ENCODE measurements at regions not wholly inside any gene's neighbourhood (a gene's known extent, or its start where the extent isn't known, plus 50 kb on each side); places are given as distances from the start of the nearest gene placed in this dataset.

DNA sequence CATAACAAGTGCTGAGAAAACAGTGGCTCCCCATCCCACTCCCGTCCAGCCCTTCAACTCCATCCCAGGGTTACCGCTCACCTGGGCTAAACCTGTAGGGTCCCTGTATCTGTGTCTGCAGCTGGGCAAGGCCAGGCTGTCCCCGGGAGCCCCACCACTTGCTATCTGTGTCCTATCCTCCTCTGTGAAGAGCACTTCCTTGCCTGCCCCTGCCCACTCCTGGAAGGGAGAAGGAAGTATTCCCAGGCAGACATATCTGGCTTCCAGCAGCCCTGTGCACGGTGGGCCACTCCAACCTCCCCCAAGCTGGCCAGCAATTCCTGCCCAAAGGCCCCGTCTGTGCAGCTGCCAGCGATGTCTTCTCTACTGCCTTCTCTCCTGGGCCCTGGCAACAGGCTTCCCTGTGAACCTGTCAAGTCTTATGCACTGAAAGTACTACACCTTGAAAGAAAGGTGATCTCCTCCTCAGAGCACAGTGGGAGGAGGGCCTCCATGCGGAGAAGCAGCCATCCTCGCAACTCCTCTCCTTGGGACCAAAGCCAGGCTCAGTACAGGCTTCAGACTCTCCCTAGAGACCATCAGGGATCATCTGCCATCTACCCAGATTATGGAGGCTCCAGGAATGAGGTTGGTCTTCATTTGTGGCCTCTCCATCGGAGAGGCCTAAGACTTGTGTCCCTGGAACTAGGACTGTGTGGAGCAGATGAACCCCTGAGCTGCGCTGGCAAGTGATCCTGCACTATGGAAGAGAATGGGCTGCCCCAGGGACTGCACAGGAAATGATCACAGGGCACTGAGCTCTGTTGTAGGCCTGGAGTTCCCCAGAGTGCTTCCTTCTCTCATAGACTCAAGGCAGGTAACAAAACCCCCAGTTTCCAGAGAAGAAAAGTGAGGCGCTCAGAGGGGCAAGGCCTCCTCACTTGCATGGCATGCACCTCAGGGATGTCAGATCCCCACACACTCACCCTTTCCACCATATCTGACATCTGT, 663.6 kb downstream of the BCL11B start:
- H3K9me3 ChIP-seq (ENCODE audit: control insufficient read depth in 2 of 3, insufficient read depth in 1 of 3, low read length in 3 of 3), result no peaks in the 10 kb centered on the region
- H3K36me3 ChIP-seq (ENCODE audit: control insufficient read depth in 2 of 3, insufficient read depth in 3 of 3, low read length in 3 of 3), result no peaks in the 10 kb centered on the region
- intact Hi-C loops (cut with DNase I), result no loop called here
- TF ChIP-seq, protein P1, sequence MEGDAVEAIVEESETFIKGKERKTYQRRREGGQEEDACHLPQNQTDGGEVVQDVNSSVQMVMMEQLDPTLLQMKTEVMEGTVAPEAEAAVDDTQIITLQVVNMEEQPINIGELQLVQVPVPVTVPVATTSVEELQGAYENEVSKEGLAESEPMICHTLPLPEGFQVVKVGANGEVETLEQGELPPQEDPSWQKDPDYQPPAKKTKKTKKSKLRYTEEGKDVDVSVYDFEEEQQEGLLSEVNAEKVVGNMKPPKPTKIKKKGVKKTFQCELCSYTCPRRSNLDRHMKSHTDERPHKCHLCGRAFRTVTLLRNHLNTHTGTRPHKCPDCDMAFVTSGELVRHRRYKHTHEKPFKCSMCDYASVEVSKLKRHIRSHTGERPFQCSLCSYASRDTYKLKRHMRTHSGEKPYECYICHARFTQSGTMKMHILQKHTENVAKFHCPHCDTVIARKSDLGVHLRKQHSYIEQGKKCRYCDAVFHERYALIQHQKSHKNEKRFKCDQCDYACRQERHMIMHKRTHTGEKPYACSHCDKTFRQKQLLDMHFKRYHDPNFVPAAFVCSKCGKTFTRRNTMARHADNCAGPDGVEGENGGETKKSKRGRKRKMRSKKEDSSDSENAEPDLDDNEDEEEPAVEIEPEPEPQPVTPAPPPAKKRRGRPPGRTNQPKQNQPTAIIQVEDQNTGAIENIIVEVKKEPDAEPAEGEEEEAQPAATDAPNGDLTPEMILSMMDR (IDR thresholded peaks at IDR 0.05; ENCODE audit: borderline replicate concordance, extremely low read depth, insufficient read depth), result no peak
- H3K4me1 ChIP-seq (ENCODE audit: control insufficient read depth in 2 of 3, insufficient read depth in 2 of 3, low read depth in 1 of 3, low read length in 3 of 3), result no peaks in the 10 kb centered on the region
- no peaks in the 10 kb centered on the region for H3K27me3 ChIP-seq (ENCODE audit: control insufficient read depth, insufficient read depth, low read length)
- DNase-seq (no peak), FAIRE-seq (no peak)
- no peak overlapping the region for H3K9ac ChIP-seq (ENCODE audit: low read length in 3 of 3)
- H3K27ac ChIP-seq (ENCODE audit: low read depth in 2 of 2, low read length in 2 of 2), result no peak overlapping the region
- H3K4me3 ChIP-seq (ENCODE audit: low read length in 3 of 3), result no peak overlapping the region

DNA sequence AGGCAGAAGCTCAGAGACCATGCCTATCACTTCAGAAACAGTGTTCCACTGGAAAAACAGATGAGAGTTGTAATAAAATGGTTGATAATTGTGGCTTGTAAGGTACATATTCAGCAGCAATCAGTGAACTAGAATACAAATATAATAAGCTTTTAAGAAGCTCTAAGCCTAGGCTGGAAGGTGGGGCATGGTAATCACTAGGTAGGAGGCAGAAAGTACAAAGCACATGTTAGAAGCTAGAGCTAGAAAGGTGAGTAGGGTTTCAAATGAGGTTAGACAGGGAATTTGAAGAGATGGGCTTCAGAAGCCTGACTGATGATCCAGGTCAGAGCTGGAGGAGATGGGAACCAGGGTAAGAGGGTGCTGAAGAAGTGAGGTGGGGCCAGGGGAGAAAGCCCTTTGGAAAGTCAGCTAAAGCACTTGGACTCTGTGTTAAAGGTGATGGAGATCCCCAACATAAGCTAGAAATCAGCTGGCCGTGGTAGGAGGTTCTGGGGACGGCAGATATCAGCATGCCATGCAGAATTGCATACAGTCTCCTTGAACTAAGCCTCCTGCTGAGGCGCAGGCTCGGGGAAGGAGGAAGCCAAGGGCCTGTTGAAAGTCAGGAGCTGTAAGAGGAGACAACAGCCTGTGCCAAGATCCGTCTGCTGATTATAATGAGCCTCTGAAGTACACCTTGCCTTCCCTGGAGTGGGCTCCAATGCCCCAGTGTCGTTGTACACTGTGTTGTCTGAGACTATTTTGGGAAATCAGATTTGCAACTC, 659.4 kb downstream of the BCL11B start:
- intact Hi-C loops (cut with DNase I), result no loop called here
- Histone ChIP-seq H3K36me3 (ENCODE audit: control insufficient read depth in 2 of 3, insufficient read depth in 3 of 3, low read length in 3 of 3) (no peaks in the 10 kb centered on the region), H3K27ac (ENCODE audit: low read depth in 2 of 2, low read length in 2 of 2) (no peak overlapping the region), H3K9me3 (ENCODE audit: control insufficient read depth in 2 of 3, insufficient read depth in 1 of 3, low read length in 3 of 3) (no peaks in the 10 kb centered on the region), H3K9ac (ENCODE audit: low read length in 3 of 3) (no peak overlapping the region), H3K27me3 (ENCODE audit: control insufficient read depth, insufficient read depth, low read length) (no peaks in the 10 kb centered on the region), H3K4me3 (ENCODE audit: low read length in 3 of 3) (no peak overlapping the region), H3K4me1 (ENCODE audit: control insufficient read depth in 2 of 3, insufficient read depth in 2 of 3, low read depth in 1 of 3, low read length in 3 of 3) (no peaks in the 10 kb centered on the region)
- DNase-seq (no peak), FAIRE-seq (no peak)
- TF ChIP-seq, protein P1 (IDR thresholded peaks at IDR 0.05; ENCODE audit: borderline replicate concordance, extremely low read depth, insufficient read depth), result no peak

DNA sequence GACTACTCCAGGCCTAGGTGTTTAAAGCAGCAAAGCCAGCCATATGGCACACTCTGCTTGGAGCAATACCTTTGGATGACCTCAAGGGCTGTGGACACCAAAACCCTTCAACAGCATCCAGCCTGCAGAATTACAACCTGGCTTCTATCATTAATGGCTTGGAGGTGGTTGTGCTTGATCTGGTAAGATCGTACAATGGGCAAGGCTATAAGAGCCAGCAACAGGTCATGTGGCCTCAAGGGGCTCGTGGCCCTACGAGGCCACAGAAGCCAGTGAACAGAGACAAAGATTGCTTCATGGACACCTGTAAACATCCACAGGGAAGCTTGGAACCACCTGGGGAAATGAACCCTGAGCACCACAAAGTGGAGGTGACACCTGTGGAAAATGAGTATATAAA, 657.3 kb downstream of the BCL11B start:
- no peak overlapping the region for H3K9ac ChIP-seq (ENCODE audit: low read length in 3 of 3)
- H3K4me1 ChIP-seq (ENCODE audit: control insufficient read depth in 2 of 3, insufficient read depth in 2 of 3, low read depth in 1 of 3, low read length in 3 of 3), result no peaks in the 10 kb centered on the region
- no peak overlapping the region for H3K27ac ChIP-seq (ENCODE audit: low read depth in 2 of 2, low read length in 2 of 2)
- H3K27me3 ChIP-seq (ENCODE audit: control insufficient read depth, insufficient read depth, low read length), result no peaks in the 10 kb centered on the region
- H3K9me3 ChIP-seq (ENCODE audit: control insufficient read depth in 2 of 3, insufficient read depth in 1 of 3, low read length in 3 of 3), result no peaks in the 10 kb centered on the region
- no peak overlapping the region for H3K4me3 ChIP-seq (ENCODE audit: low read length in 3 of 3)
- no peaks in the 10 kb centered on the region for H3K36me3 ChIP-seq (ENCODE audit: control insufficient read depth in 2 of 3, insufficient read depth in 3 of 3, low read length in 3 of 3)
- FAIRE-seq (no peak), DNase-seq (no peak)
- intact Hi-C loops (cut with DNase I), result no loop called here
- TF ChIP-seq, protein P1 (IDR thresholded peaks at IDR 0.05; ENCODE audit: borderline replicate concordance, extremely low read depth, insufficient read depth), result no peak

Data from kidney (tissue), 13 donors.